GM18498 (cell line): ENCODE measurements at regions not wholly inside any gene's neighbourhood (a gene's known extent, or its start where the extent isn't known, plus 50 kb on each side); places are given as distances from the start of the nearest gene placed in this dataset.
"Not testable (repeated sequence)": the region's sequence is repeated elsewhere in the genome, so short reads cannot be mapped to it uniquely, and the experiment has no call there.

Source experiments
- ATAC-seq: cut with Tn5 transposase; IDR thresholded peaks from one replicate; pipeline ENCODE4 v1.9.1; 2021; ENCODE audit warnings: mild to moderate bottlenecking, moderate library complexity; ENCODE audit not compliant: unreplicated experiment

- ATAC-seq, result no peak
Observed at GRCh38 chr10:118913825-118914224, 115.7 kb upstream of the NANOS1 start.

GRCh38 chr10:118914629-118915028 lies 114.9 kb upstream of the NANOS1 start:
- ATAC-seq, result no peak

- no peak for ATAC-seq
Observed at GRCh38 chr10:118915161-118915560, 114.4 kb upstream of the NANOS1 start.

GRCh38 chr10:118916777-118917176 lies 112.7 kb upstream of the NANOS1 start:
- ATAC-seq, result no peak

GRCh38 chr10:118917701-118918100 lies 111.8 kb upstream of the NANOS1 start:
- ATAC-seq, result no peak

- no peak for ATAC-seq
Observed at GRCh38 chr10:118918116-118918515, 111.4 kb upstream of the NANOS1 start.

GRCh38 chr10:118918587-118918986 lies 110.9 kb upstream of the NANOS1 start:
- ATAC-seq, result no peak

- ATAC-seq, result no peak
Observed at GRCh38 chr10:118920206-118920605, 109.3 kb upstream of the NANOS1 start.

- ATAC-seq, result no peak
Observed at GRCh38 chr10:118922226-118922625, 107.3 kb upstream of the NANOS1 start.

GRCh38 chr10:118922972-118923371 lies 106.5 kb upstream of the NANOS1 start:
- no peak for ATAC-seq

- ATAC-seq, result no peak
Observed at GRCh38 chr10:118924493-118924892, 105.0 kb upstream of the NANOS1 start.

GRCh38 chr10:118925404-118926071 lies 104.0 kb upstream of the NANOS1 start:
- ATAC-seq, result no peak

- no peak for ATAC-seq
Observed at GRCh38 chr10:118926072-118926417, 103.5 kb upstream of the NANOS1 start.

- no peak for ATAC-seq
Observed at GRCh38 chr10:118926441-118926840, 103.1 kb upstream of the NANOS1 start.

GRCh38 chr10:118926903-118927302 lies 102.6 kb upstream of the NANOS1 start:
- ATAC-seq, result no peak

- no peak for ATAC-seq
Observed at GRCh38 chr10:118927321-118927720, 102.2 kb upstream of the NANOS1 start.

GRCh38 chr10:118930614-118931013 lies 98.9 kb upstream of the NANOS1 start:
- ATAC-seq, result no peak

GRCh38 chr10:118931436-118931835 lies 98.1 kb upstream of the NANOS1 start:
- ATAC-seq, result no peak

- ATAC-seq, result not testable (repeated sequence)
Observed at GRCh38 chr10:118932154-118932553, 97.4 kb upstream of the NANOS1 start.

- ATAC-seq, result no peak
Observed at GRCh38 chr10:118937226-118937625, 92.3 kb upstream of the NANOS1 start.

- ATAC-seq, result no peak
Observed at GRCh38 chr10:118939211-118940007, 90.1 kb upstream of the NANOS1 start.

GRCh38 chr10:118940386-118940785 lies 89.1 kb upstream of the NANOS1 start:
- ATAC-seq, result no peak
